Endodermal cell (in vitro differentiated cells): ENCODE measurements at regions not wholly inside any gene's neighbourhood (a gene's known extent, or its start where the extent isn't known, plus 50 kb on each side); places are given as distances from the start of the nearest gene placed in this dataset.

Experiments
- DNase-seq: peaks from one replicate; pipeline ENCODE4 v3.0.0-alpha.2; 2017
- H3K27ac ChIP-seq: 2 replicates; pipeline ENCODE4 v1.5.1; 2013; ENCODE audit warnings: mild to moderate bottlenecking, low read depth, low read length, moderate library complexity
- H3K27me3 ChIP-seq: 2 replicates; pipeline ENCODE4 v1.6.1; 2013; ENCODE audit warnings: mild to moderate bottlenecking, low read length, moderate library complexity; ENCODE audit not compliant: insufficient read depth, control insufficient read depth, poor library complexity, severe bottlenecking
- H3K36me3 ChIP-seq: 2 replicates; pipeline ENCODE4 v1.7.0; 2013; ENCODE audit warnings: mild to moderate bottlenecking, low read length, moderate library complexity; ENCODE audit not compliant: control insufficient read depth, insufficient read depth
- H3K4me1 ChIP-seq: one replicate; pipeline ENCODE4 v1.7.0; 2013; ENCODE audit warnings: low read length; ENCODE audit not compliant: control insufficient read depth, insufficient read depth
- H3K4me3 ChIP-seq: 2 replicates; pipeline ENCODE4 v1.5.1; 2013; ENCODE audit warnings: mild to moderate bottlenecking, low read length, moderate library complexity
- H3K9ac ChIP-seq: 2 replicates; pipeline ENCODE4 v1.6.1; 2013; ENCODE audit warnings: mild to moderate bottlenecking, low read length, moderate library complexity; ENCODE audit not compliant: poor library complexity, severe bottlenecking; ENCODE audit errors: extremely low read depth
- H3K9me3 ChIP-seq: 2 replicates; pipeline ENCODE4 v1.6.1; 2013; ENCODE audit warnings: mild to moderate bottlenecking, low read length, moderate library complexity; ENCODE audit not compliant: control insufficient read depth
- H3K27ac Mint-ChIP-seq: 2 replicates; pipeline ENCODE4 v1.8.0; 2020; ENCODE audit warnings: mixed read lengths
- H3K27me3 Mint-ChIP-seq: 2 replicates; pipeline ENCODE4 v1.8.0; 2021; ENCODE audit warnings: mild to moderate bottlenecking, mixed read lengths; ENCODE audit not compliant: insufficient read depth
- H3K36me3 Mint-ChIP-seq: 2 replicates; pipeline ENCODE4 v1.8.0; 2020; ENCODE audit warnings: low read depth, mixed read lengths
- H3K4me1 Mint-ChIP-seq: 2 replicates; pipeline ENCODE4 v1.8.0; 2020; ENCODE audit warnings: mixed read lengths
- H3K4me3 Mint-ChIP-seq: 2 replicates; pipeline ENCODE4 v1.8.0; 2020; ENCODE audit warnings: mild to moderate bottlenecking, moderate library complexity, mixed read lengths
- H3K9me3 Mint-ChIP-seq: 2 replicates; pipeline ENCODE4 v1.8.0; 2020; ENCODE audit warnings: mild to moderate bottlenecking, mixed read lengths
- CTCF ChIP-seq: fragments of 200-600 bp; sonication (generic); conservative IDR thresholded peaks from 2 replicates; pipeline ENCODE4 v1.5.0; 2021; ENCODE audit warnings: antibody characterized with exemption, mild to moderate bottlenecking
- WGBS, 2 experiments: methylation state at CpG; one replicate each; pipeline versions ENCODE4 v1.1.5 to v1.1.7; 2013; ENCODE audit warnings: missing lambda C conversion rate in 2 of 2, mixed read lengths in 1 of 2; ENCODE audit not compliant: insufficient coverage in 1 of 2, insufficient read length in 1 of 2; 5-methylcytosine and 5-hydroxymethylcytosine counted together

- H3K9me3 Mint-ChIP-seq, result peaks cover 8% of the 10 kb centered on the region
Measured at GRCh38 chr18:78855188-78855587, 124.4 kb upstream of the SALL3 start.

GRCh38 chr18:78856569-78857313 lies 122.9 kb upstream of the SALL3 start:
- no peak overlapping the region for H3K4me3 Mint-ChIP-seq
- H3K4me1 Mint-ChIP-seq, result no peaks in the 10 kb centered on the region
- DNase-seq, result no peak
- H3K27me3 Mint-ChIP-seq, result peaks cover 1% of the 10 kb centered on the region
- H3K36me3 Mint-ChIP-seq, result no peaks in the 10 kb centered on the region
- Histone ChIP-seq H3K9ac (no peak overlapping the region), H3K4me3 (no peak overlapping the region), H3K27ac (no peak overlapping the region), H3K36me3 (no peaks in the 10 kb centered on the region), H3K27me3 (no peaks in the 10 kb centered on the region), H3K9me3 (no peaks in the 10 kb centered on the region), H3K4me1 (no peaks in the 10 kb centered on the region)
- WGBS, 2 experiments, result 93 to 94% methylated on average over 41 to 50 of the region's 50 CpGs
- no peak for TF ChIP-seq CTCF
- no peak overlapping the region for H3K27ac Mint-ChIP-seq
- no peaks in the 10 kb centered on the region for H3K9me3 Mint-ChIP-seq

More at GRCh38 chr18:78855188-78855587, 124.4 kb upstream of the SALL3 start:
- Mint-ChIP-seq H3K4me1 (no peaks in the 10 kb centered on the region), H3K36me3 (no peaks in the 10 kb centered on the region), H3K27me3 (no peaks in the 10 kb centered on the region), H3K4me3 (no peak overlapping the region), H3K27ac (no peak overlapping the region)
- Histone ChIP-seq H3K4me3 (no peak overlapping the region), H3K4me1 (no peaks in the 10 kb centered on the region), H3K9me3 (no peaks in the 10 kb centered on the region), H3K27me3 (no peaks in the 10 kb centered on the region), H3K27ac (no peak overlapping the region), H3K9ac (no peak overlapping the region), H3K36me3 (no peaks in the 10 kb centered on the region)
- TF ChIP-seq CTCF, result no peak
- 76% methylated on average over 3 of the region's 4 CpGs; no CpG with 5 or more reads in 1 of the 2 experiments for WGBS, 2 experiments
- DNase-seq, result no peak

GRCh38 chr18:78857314-78858150 lies 122.1 kb upstream of the SALL3 start:
- H3K27ac ChIP-seq, result no peak overlapping the region
- no peak for TF ChIP-seq CTCF
- H3K9me3 ChIP-seq, result no peaks in the 10 kb centered on the region
- Mint-ChIP-seq H3K4me1 (no peaks in the 10 kb centered on the region), H3K27ac (no peak overlapping the region), H3K36me3 (no peaks in the 10 kb centered on the region), H3K4me3 (no peak overlapping the region), H3K27me3 (peaks cover 2% of the 10 kb centered on the region), H3K9me3 (no peaks in the 10 kb centered on the region)
- 92 to 96% methylated on average over 26 to 42 of the region's 42 CpGs for WGBS, 2 experiments
- H3K4me1 ChIP-seq, result no peaks in the 10 kb centered on the region
- H3K36me3 ChIP-seq, result no peaks in the 10 kb centered on the region
- no peak for DNase-seq
- H3K4me3 ChIP-seq, result no peak overlapping the region
- H3K9ac ChIP-seq, result no peak overlapping the region
- H3K27me3 ChIP-seq, result no peaks in the 10 kb centered on the region
